ENCODE measurements at regions not wholly inside any gene's neighbourhood (a gene's known extent, or its start where the extent isn't known, plus 50 kb on each side); places are given as distances from the start of the nearest gene placed in this dataset.

GRCh38 chr11:95577716-95578460 lies 211.7 kb downstream of the FAM76B start:
- TF ChIP-seq CTCF (IDR thresholded peaks at IDR 0.05) (no peak), POLR2A (IDR thresholded peaks at IDR 0.05) (no peak)
